Epithelial cell of esophagus (primary cell): ENCODE measurements at regions not wholly inside any gene's neighbourhood (a gene's known extent, or its start where the extent isn't known, plus 50 kb on each side); places are given as distances from the start of the nearest gene placed in this dataset.

Experiments
- DNase-seq: peaks from one replicate; pipeline ENCODE4 v3.0.0; 2010; ENCODE audit warnings: low read depth
- H3K4me3 ChIP-seq: 2 replicates; pipeline ENCODE4 v1.5.1; 2011; ENCODE audit warnings: mild to moderate bottlenecking, low read length, control low read depth
- TF ChIP-seq, protein P1 (sequence below): IDR thresholded peaks from 2 replicates; pipeline ENCODE4 v1.5.1; 2011; ENCODE audit warnings: low read depth, mild to moderate bottlenecking, low read length, control low read depth, inconsistent platforms; ENCODE audit not compliant: insufficient read depth; ENCODE audit errors: missing control alignments

DNA sequence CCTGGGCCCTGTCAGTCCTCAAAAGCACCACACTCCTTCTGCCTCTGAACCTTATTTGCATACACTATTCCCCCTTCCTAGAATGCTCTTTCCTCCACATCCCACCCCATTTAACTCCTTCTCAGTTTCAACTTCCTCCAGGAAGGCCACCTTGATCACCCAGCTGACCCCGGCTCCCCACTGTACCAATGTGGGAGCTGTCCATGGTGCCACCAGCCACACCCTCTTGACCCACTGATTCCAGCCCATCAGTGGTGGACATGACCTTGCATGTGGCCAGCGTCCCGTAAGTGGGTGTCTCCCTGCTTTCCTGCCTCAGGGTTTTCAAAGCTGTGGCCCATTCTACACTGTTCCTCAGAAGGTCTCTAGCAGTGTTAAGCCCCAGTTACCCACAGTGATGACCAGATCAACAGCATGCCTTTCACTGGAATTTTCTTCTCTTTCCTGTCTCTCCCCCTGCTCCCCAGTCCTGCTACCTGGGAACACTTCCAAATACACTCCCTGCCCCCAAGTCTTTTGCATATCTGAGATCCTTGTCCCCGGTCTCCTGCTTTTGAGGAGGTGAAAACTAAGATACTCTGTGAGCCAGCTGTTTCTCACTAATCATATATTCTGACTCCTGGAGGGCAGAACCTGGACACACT lies 346.6 kb downstream of the MN1 start:
- no peak overlapping the region for H3K4me3 ChIP-seq
- TF ChIP-seq, protein P1, sequence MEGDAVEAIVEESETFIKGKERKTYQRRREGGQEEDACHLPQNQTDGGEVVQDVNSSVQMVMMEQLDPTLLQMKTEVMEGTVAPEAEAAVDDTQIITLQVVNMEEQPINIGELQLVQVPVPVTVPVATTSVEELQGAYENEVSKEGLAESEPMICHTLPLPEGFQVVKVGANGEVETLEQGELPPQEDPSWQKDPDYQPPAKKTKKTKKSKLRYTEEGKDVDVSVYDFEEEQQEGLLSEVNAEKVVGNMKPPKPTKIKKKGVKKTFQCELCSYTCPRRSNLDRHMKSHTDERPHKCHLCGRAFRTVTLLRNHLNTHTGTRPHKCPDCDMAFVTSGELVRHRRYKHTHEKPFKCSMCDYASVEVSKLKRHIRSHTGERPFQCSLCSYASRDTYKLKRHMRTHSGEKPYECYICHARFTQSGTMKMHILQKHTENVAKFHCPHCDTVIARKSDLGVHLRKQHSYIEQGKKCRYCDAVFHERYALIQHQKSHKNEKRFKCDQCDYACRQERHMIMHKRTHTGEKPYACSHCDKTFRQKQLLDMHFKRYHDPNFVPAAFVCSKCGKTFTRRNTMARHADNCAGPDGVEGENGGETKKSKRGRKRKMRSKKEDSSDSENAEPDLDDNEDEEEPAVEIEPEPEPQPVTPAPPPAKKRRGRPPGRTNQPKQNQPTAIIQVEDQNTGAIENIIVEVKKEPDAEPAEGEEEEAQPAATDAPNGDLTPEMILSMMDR, result no peak
- no peak for DNase-seq

DNA sequence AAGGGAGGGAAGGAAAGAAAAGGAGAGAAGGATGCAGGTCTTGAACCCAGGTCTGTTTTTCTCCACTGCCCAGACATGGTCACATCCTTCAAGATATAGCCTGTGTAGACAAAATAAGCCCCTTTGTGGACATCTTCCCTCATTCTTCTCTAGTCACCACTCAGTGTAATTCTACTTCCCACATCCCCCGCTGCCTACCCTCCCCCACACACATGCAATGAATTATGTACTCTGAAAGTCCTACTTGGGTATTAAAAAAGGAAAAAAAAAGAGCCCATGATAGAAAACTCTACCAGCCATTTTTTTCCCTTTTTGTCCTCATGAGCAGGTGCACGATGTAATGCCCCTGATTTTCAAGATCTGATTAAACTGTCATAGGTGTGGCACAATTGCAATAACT lies 346.0 kb downstream of the MN1 start:
- TF ChIP-seq, protein P1, result no peak
- DNase-seq, result no peak
- no peak overlapping the region for H3K4me3 ChIP-seq

DNA sequence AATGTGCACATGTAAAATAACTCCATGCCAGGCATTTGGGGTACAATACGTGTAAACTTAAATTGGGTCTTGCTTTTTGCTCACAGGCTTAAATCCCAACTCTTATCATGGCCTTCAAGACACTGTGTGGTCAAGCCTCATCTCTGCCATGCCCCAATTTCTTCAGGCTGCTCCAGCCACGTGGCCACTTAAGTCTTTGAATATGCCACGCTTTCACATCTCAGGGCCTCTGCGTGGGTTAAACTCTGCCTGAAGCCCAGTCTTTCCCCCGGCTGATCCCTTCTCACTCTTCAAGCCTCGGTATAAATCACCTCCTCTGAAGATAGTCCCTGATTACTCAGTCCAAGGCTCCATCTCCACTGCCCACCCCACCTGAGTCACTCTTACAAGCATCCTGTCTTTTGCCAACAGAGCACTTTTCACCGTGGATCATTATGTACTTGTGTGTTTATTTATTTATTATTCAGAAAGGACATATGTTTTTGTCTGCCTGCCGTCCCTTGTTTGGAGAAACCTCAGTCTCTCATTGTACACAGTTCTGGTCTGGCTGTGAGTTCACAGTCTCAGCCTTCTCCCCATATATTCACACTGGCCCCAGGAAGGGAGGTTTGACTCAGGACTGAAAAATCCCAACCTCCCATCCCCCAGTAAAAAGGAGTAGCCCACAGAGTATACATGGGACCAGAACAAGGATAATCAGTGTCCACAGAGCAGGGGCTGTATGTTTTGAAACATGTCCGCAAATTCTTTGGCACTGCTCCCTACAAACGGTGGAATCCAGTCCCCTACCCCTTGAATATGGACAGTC lies 344.7 kb downstream of the MN1 start:
- TF ChIP-seq, protein P1, result no peak
- no peak overlapping the region for H3K4me3 ChIP-seq
- peak; percentile 99 for DNase-seq

DNA sequence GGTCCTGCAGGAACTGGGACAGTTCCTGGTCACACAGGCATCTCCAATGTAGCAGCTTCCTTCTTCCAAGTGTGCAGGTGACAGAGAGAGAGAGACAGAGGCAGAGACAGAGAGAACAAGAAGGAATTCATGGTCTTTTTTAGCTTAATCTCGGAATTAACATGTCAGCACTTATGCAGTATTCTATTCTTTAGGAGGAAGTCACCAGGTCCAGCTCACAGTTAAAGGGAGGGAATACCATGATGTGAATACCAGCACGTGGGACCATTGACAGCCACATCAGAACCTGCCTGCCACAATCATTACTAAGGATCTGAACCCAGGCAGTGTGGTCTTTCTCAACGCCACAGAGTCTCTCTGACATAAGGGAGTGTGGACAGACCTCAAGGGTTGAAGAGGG lies 341.6 kb downstream of the MN1 start:
- no peak for DNase-seq
- TF ChIP-seq, protein P1, result no peak
- no peak overlapping the region for H3K4me3 ChIP-seq

DNA sequence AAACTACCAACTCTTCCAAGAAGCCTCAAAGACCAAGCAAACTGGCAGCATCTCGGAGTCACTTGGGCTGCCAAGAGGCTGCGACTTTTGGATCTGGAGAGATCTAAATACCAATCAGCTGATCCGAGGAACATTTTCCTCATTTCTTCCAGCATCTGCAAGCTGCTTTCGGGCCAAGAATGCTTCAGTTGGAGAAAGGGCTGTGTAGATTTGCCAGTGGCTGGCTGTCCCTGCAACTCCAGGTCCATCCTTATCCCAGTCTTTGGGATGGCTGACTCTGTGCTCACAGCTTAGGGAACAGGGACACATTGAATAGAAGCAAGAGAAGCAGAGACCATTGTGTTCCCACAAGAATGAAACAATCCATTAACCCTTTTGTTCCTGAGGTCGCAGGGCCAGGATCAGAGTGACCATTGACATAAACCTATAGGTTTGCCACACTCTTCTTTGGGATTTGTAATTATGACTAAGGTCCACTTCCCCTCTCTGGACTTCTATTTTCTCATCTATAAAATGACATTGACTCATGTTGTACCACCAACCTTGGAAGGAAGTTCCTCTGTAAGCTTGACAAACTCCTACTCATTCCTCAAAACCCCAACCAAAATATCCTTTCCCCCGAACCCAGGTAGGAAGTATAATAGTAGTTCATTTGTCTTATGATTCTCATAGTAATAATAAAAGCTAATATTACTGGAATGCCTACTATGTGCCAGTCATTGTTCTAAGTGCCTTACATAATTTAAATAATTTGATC lies 340.8 kb downstream of the MN1 start:
- H3K4me3 ChIP-seq, result no peak overlapping the region

DNA sequence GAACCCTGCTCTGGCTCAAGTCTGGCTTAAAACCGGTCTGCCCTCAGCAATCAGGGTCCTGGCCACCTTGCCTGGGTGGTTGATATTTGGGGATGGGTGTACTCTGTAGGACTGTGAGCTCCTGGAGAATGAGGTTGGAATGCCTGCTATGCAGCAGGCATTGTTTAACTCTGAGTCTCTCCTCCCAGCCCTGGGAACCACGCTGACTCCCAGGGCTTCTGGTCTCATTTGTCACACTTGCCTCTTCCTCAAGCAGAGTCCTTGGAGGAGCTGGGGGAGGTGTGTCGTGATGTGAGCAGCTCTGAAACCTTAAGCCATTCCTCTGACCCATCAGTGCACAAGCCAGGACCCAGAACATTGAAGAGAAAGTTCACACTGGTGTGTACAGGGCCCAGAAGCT lies 340.1 kb downstream of the MN1 start:
- DNase-seq, result peak; percentile 89
- no peak overlapping the region for H3K4me3 ChIP-seq
- TF ChIP-seq, protein P1, result no peak

More for the DNA sequence above, 340.8 kb downstream of the MN1 start:
- TF ChIP-seq, protein P1, result no peak
- no peak for DNase-seq
